ENCODE measurements at regions not wholly inside any gene's neighbourhood (a gene's known extent, or its start where the extent isn't known, plus 50 kb on each side); places are given as distances from the start of the nearest gene placed in this dataset.

- H3K9me1 ChIP-seq (ENCODE audit: control insufficient read depth, insufficient read depth, low read length): no peaks in the 10 kb centered on the region
- FAIRE-seq (no peak), ATAC-seq (no peak), DNase-seq (ENCODE audit: extremely low read depth in 1 of 4, low spot score in 3 of 4) (no peak)
- ChIA-PET CTCF (ENCODE audit: low intra/inter-chr PET ratio) (no interaction called here), POLR2A (no interaction called here)
- BruUV-seq (replicated peaks): no TSS peak
- no peaks in the 10 kb centered on the region for H3K79me2 ChIP-seq (ENCODE audit: control insufficient read depth, insufficient read depth, low read length)
- in situ Hi-C loops (cut with MboI) (no loop called here), intact Hi-C loops (cut with micrococcal nuclease) (no loop called here)
- no peak for TF ChIP-seq SAFB2 (IDR thresholded peaks at IDR 0.05; ENCODE audit: borderline replicate concordance, low read depth, low read length, severe bottlenecking)
- no peak for TF ChIP-seq HNRNPL (IDR thresholded peaks at IDR 0.05; ENCODE audit: low read depth, low read length)
- TF ChIP-seq ZFP30 (CRISPR knock-in tag; IDR thresholded peaks at IDR 0.05; ENCODE audit: borderline replicate concordance): no peak
- no peak for TF ChIP-seq RERE (CRISPR knock-in tag; IDR thresholded peaks at IDR 0.05; ENCODE audit: borderline replicate concordance)
- TF ChIP-seq ZNF197 (CRISPR knock-in tag; IDR thresholded peaks at IDR 0.05; ENCODE audit: low read depth): no peak
- TF ChIP-seq ZNF512 (tag; IDR thresholded peaks at IDR 0.05): no peak
- no peak for TF ChIP-seq ZNF263 (CRISPR knock-in tag; IDR thresholded peaks at IDR 0.05; ENCODE audit: borderline replicate concordance)
- no peak for TF ChIP-seq ARID1B (IDR thresholded peaks at IDR 0.05)
- TF ChIP-seq HDAC3 (IDR thresholded peaks at IDR 0.05; ENCODE audit: borderline replicate concordance, partially characterized antibody): no peak
- no peak for TF ChIP-seq HMGN3 (IDR thresholded peaks at IDR 0.05; ENCODE audit: borderline replicate concordance, extremely low read depth, insufficient read length, low read depth, low read length)
- TF ChIP-seq CBX8 (IDR thresholded peaks at IDR 0.05; ENCODE audit: borderline replicate concordance, extremely low read depth, low read depth, low read length, poor library complexity, severe bottlenecking): no peak
- no peaks in the 10 kb centered on the region for H3K36me3 ChIP-seq (ENCODE audit: control insufficient read depth, insufficient read depth, low read length)
- no peak overlapping the region for H3K4me3 ChIP-seq
- H3K4me1 ChIP-seq (replicated peaks in 1 of 2; ENCODE audit: control insufficient read depth in 2 of 2, insufficient read depth in 2 of 2, low read length in 2 of 2): no peaks in the 10 kb centered on the region
- H3K9me3 ChIP-seq (replicated peaks; ENCODE audit: control insufficient read depth, insufficient read depth, low read depth, low read length): 0 out of 2 replicates have a peak, but pooled peaks cover 2% of the 10 kb centered on the region
- no peak overlapping the region for H3K4me2 ChIP-seq (ENCODE audit: insufficient read depth, low read length)
- H3K9ac ChIP-seq (ENCODE audit: insufficient read depth in 1 of 2, low read depth in 2 of 2, low read length in 2 of 2): no peak overlapping the region
- H3K27me3 ChIP-seq (ENCODE audit: control insufficient read depth in 2 of 2, insufficient read depth in 2 of 2, low read length in 2 of 2): no peaks in the 10 kb centered on the region
- no peak overlapping the region for H2AFZ ChIP-seq (ENCODE audit: low read depth, low read length)
- H3K27ac ChIP-seq (ENCODE audit: extremely low read depth, low read depth, low read length): no peak overlapping the region
- H4K20me1 ChIP-seq (replicated peaks; ENCODE audit: control insufficient read depth, insufficient read depth, low read length): no peaks in the 10 kb centered on the region
These were observed 568.5 kb upstream of the ID4 start for GRCh38 chr6:19268718-19269117.
